A549 (cell line): ENCODE measurements at regions not wholly inside any gene's neighbourhood (a gene's known extent, or its start where the extent isn't known, plus 50 kb on each side); places are given as distances from the start of the nearest gene placed in this dataset.
A peak's percentile ranks its signal among the peaks of the same experiment; 100 is the strongest.

Source experiments
- ATAC-seq, 2 experiments: fragments of 200-7000 bp in 1 of 2; fragments of >200 bp in 1 of 2; cut with Nextera tagmentation in 1 of 2; cut with Tn5 transposase in 1 of 2; 3 replicates each; pipeline versions ENCODE4 v1.8.0 to v1.9.1; 2018 to 2020; ENCODE audit warnings: mild to moderate bottlenecking in 1 of 2, moderate library complexity in 1 of 2
- CTCF ChIA-PET: fragments of 300-600 bp; sonication (Branson Sonifier 250); formaldehyde crosslinking; extraction: SDS; loops from one replicate; lab custom pipeline; 2021; ENCODE audit warnings: antibody characterized with exemption, inconsistent platforms; lab: Yijun Ruan, JAX
- POLR2A ChIA-PET: fragments of 350-600 bp; formaldehyde crosslinking; extraction: SDS; loops from one replicate; lab custom pipeline; 2021; ENCODE audit warnings: antibody characterized with exemption, inconsistent platforms; lab: Yijun Ruan, JAX
- DNase-seq, 2 experiments: peaks; one replicate each; pipeline versions ENCODE4 v3.0.0 to v3.0.0-alpha.2; 2011 to 2016; ENCODE audit warnings: low read depth in 1 of 2, low spot score in 1 of 2
- FAIRE-seq: peaks from 2 replicates; lab custom pipeline; 2011; peaks lifted over from hg19 to GRCh38; lab: Jason Lieb, UNC
- H3K27ac ChIP-seq, 2 experiments: fragments of >200 bp; sonication (Bioruptor Twin); formaldehyde crosslinking; 3 replicates each; pipeline ENCODE4 v1.5.1; 2016 to 2017
- H3K4me1 ChIP-seq: fragments of >200 bp; sonication (Bioruptor Twin); formaldehyde crosslinking; 3 replicates; pipeline ENCODE4 v1.6.1; 2016
- H3K4me2 ChIP-seq: fragments of >200 bp; sonication (Bioruptor Twin); formaldehyde crosslinking; 3 replicates; pipeline ENCODE4 v1.6.1; 2016
- H3K4me3 ChIP-seq: fragments of >200 bp; sonication (Bioruptor Twin); formaldehyde crosslinking; 3 replicates; pipeline ENCODE4 v1.5.1; 2016
- H3K9me3 ChIP-seq: fragments of >200 bp; sonication (Bioruptor Twin); formaldehyde crosslinking; 3 replicates; pipeline ENCODE4 v1.6.1; 2016
- BHLHE40 ChIP-seq: IDR thresholded peaks from 2 replicates; pipeline ENCODE4 v1.6.1; 2012; ENCODE audit warnings: low read depth, low read length, inconsistent platforms
- CBX2 ChIP-seq: fragments of 200-600 bp; sonication (generic); IDR thresholded peaks from 2 replicates; pipeline ENCODE4 v1.6.1; 2016; ENCODE audit warnings: low read depth, mild to moderate bottlenecking, borderline replicate concordance
- CEBPB ChIP-seq, 2 experiments: fragments of >200 bp in 1 of 2; sonication (Bioruptor Twin) in 1 of 2; formaldehyde crosslinking in 1 of 2; IDR thresholded peaks; 2 replicates each; pipeline ENCODE4 v1.6.1; 2012 to 2016
- CHD2 ChIP-seq: fragments of 150-350 bp; IDR thresholded peaks from 2 replicates; pipeline ENCODE4 v1.6.1; 2014; ENCODE audit warnings: low read length; ENCODE audit not compliant: partially characterized antibody
- ELK1 ChIP-seq: fragments of 150-350 bp; IDR thresholded peaks from 2 replicates; pipeline ENCODE4 v1.6.1; 2014; ENCODE audit warnings: low read depth, mild to moderate bottlenecking, low read length
- EP300 ChIP-seq, 2 experiments: fragments of >200 bp; sonication (Bioruptor Twin); formaldehyde crosslinking; IDR thresholded peaks; 2 replicates in 1 of 2; 3 replicates in 1 of 2; pipeline ENCODE4 v1.6.1; 2016 to 2017
- ESRRA ChIP-seq: fragments of 150-350 bp; IDR thresholded peaks from 2 replicates; pipeline ENCODE4 v1.6.1; 2014; ENCODE audit warnings: mild to moderate bottlenecking, low read length, borderline replicate concordance
- FOSL2 ChIP-seq, 2 experiments: fragments of 450-650 bp in 1 of 2; fragments of >200 bp in 1 of 2; sonication (Bioruptor Twin) in 1 of 2; formaldehyde crosslinking; IDR thresholded peaks; 2 replicates each; pipeline versions ENCODE4 v1.5.0 to v1.6.1; 2016 to 2020; ENCODE audit warnings: mild to moderate bottlenecking in 1 of 2, moderate library complexity in 1 of 2
- HDAC2 ChIP-seq: fragments of 200-600 bp; sonication (generic); IDR thresholded peaks from 2 replicates; pipeline ENCODE4 v1.6.1; 2016
- HOXB5 ChIP-seq: fragments of 250-450 bp; sonication (Bioruptor Pico); IDR thresholded peaks from 2 replicates; pipeline ENCODE4 v1.5.0; 2020; ENCODE audit warnings: mild to moderate bottlenecking, moderate library complexity
- KDM1A ChIP-seq: fragments of 200-600 bp; sonication (generic); IDR thresholded peaks from 2 replicates; pipeline ENCODE4 v1.6.1; 2016; ENCODE audit warnings: low read depth, mild to moderate bottlenecking
- MAX ChIP-seq: IDR thresholded peaks from 2 replicates; pipeline ENCODE4 v1.6.1; 2012
- MYC ChIP-seq: IDR thresholded peaks from 2 replicates; pipeline ENCODE4 v1.6.1; 2012; ENCODE audit warnings: mild to moderate bottlenecking, inconsistent platforms, low read length, improper control_type of control experiment, borderline replicate concordance
- NPAS2 ChIP-seq: fragments of 250-450 bp; sonication (Bioruptor Pico); IDR thresholded peaks from 2 replicates; pipeline ENCODE4 v1.8.0; 2022; ENCODE audit warnings: mild to moderate bottlenecking, moderate library complexity, borderline replicate concordance
- POLR2A ChIP-seq: IDR thresholded peaks from 2 replicates; pipeline ENCODE4 v1.6.1; 2012; ENCODE audit warnings: mild to moderate bottlenecking, low read length
- RAD21 ChIP-seq, 2 experiments: fragments of >200 bp in 1 of 2; sonication (Bioruptor Twin) in 1 of 2; formaldehyde crosslinking in 1 of 2; IDR thresholded peaks in 1 of 2; conservative IDR thresholded peaks in 1 of 2; 2 replicates in 1 of 2; 3 replicates in 1 of 2; pipeline ENCODE4 v1.6.1; 2012 to 2018; ENCODE audit warnings: inconsistent platforms in 1 of 2
- RCOR1 ChIP-seq: fragments of 150-350 bp; IDR thresholded peaks from 2 replicates; pipeline ENCODE4 v1.6.1; 2014; ENCODE audit warnings: antibody characterized with exemption, low read length, low read depth
- RFX5 ChIP-seq: fragments of 450-650 bp; IDR thresholded peaks from 2 replicates; pipeline ENCODE4 v1.7.1; 2014; ENCODE audit warnings: antibody characterized with exemption, mild to moderate bottlenecking, moderate library complexity
- RNF2 ChIP-seq: fragments of 200-600 bp; sonication (generic); IDR thresholded peaks from 2 replicates; pipeline ENCODE4 v1.6.1; 2016; ENCODE audit warnings: low read depth, mild to moderate bottlenecking, antibody characterized with exemption, moderate library complexity, borderline replicate concordance
- TP53 ChIP-seq: fragments of 250-450 bp; sonication (Bioruptor Pico); IDR thresholded peaks from 2 replicates; pipeline ENCODE4 v1.5.0; 2021; ENCODE audit warnings: mild to moderate bottlenecking, moderate library complexity
- WGBS: methylation state at CpG from one replicate; pipeline ENCODE4 v1.1.6; 2017; ENCODE audit errors: missing lambda C conversion rate; 5-methylcytosine and 5-hydroxymethylcytosine counted together

GRCh38 chr11:62035293-62035692 lies 67.9 kb upstream of the FTH1 start:
- DNase-seq (no peak), FAIRE-seq (no peak), ATAC-seq (no peak)
- ChIA-PET CTCF (interaction anchor here (1.7 kb wide), 1 partner anchor 136 kb away, joined by 6 read pairs; no protein-coding TSS in a partner anchor), POLR2A (interaction anchor here (1.4 kb wide), 1 partner anchor 63 kb away, joined by 6 read pairs; no protein-coding TSS in a partner anchor)
- Histone ChIP-seq H3K4me2 (no peak overlapping the region), H3K4me1 (no peaks in the 10 kb centered on the region), H3K9me3 (peaks cover 44% of the 10 kb centered on the region), H3K4me3 (no peak overlapping the region), H3K27ac (no peak overlapping the region)
- TF ChIP-seq HDAC2 (no peak), NPAS2 (CRISPR knock-in tag) (no peak)
- TF ChIP-seq, all 56 proteins: peak for 0

GRCh38 chr11:62034036-62034338 lies 66.6 kb upstream of the FTH1 start:
- no peak for DNase-seq
- WGBS: 68% methylated on average over 1 of the region's 1 CpG
- H3K4me2 ChIP-seq: no peak overlapping the region
- H3K4me3 ChIP-seq: no peak overlapping the region
- H3K4me1 ChIP-seq: no peaks in the 10 kb centered on the region
- peaks cover 44% of the 10 kb centered on the region for H3K9me3 ChIP-seq
- no peak for FAIRE-seq
- peak overlapping the region in 1 of 2 experiments; percentile 11; a peak in 1 of 6 replicates for H3K27ac ChIP-seq
- CTCF ChIA-PET: interaction anchor here (0.8 to 1.7 kb wide), 4 partner anchors 9 to 135 kb away, joined by 3 to 6 read pairs (median 3); no protein-coding TSS in a partner anchor
- no peak for ATAC-seq
- no peak for TF ChIP-seq POLR2A
- TF ChIP-seq TP53 (CRISPR knock-in tag): no peak
- no peak for TF ChIP-seq ELK1
- POLR2A ChIA-PET: interaction anchor here (1.4 kb wide), 1 partner anchor 62 kb away, joined by 6 read pairs; no protein-coding TSS in a partner anchor

- no peak for FAIRE-seq
- peaks cover 41% of the 10 kb centered on the region for H3K9me3 ChIP-seq
- peak overlapping the region in 1 of 2 experiments; percentile 11; a peak in 1 of 6 replicates for H3K27ac ChIP-seq
- no peak overlapping the region for H3K4me2 ChIP-seq
- H3K4me1 ChIP-seq: no peaks in the 10 kb centered on the region
- H3K4me3 ChIP-seq: no peak overlapping the region
- TF ChIP-seq RFX5 (no peak), RAD21 (conservative IDR thresholded peaks at IDR 0.05 in 1 of 2, IDR thresholded peaks at IDR 0.05 in 1 of 2) (no peak), KDM1A (no peak), RCOR1 (no peak), FOSL2 (IDR thresholded peaks at IDR 0.05) (no peak), FOSL2 (CRISPR knock-in tag; IDR thresholded peaks at IDR 0.05) (no peak)
- TF ChIP-seq, all 56 proteins: peak for 0
- CTCF ChIA-PET: interaction anchor here (0.8 to 1.2 kb wide), 3 partner anchors 9 to 49 kb away, joined by 3 read pairs; no protein-coding TSS in a partner anchor
- POLR2A ChIA-PET: interaction anchor here (1.4 kb wide), 1 partner anchor 61 kb away, joined by 6 read pairs; no protein-coding TSS in a partner anchor
- WGBS: 79% methylated on average over 12 of the region's 12 CpGs
- DNase-seq (no peak), ATAC-seq (peak in 1 of 2 experiments; percentile 13; a peak in 1 of 6 replicates)
Observed at GRCh38 chr11:62033191-62034035, 66.0 kb upstream of the FTH1 start.

- 0 out of 6 replicates have a peak overlapping the region, but pooled peaks of 1 of the 2 experiments have one; percentile 35 for H3K27ac ChIP-seq
- no peak overlapping the region for H3K4me2 ChIP-seq
- DNase-seq (no peak), FAIRE-seq (no peak)
- CTCF ChIA-PET: interaction anchor here (1.2 to 1.4 kb wide), 2 partner anchors 24 to 58 kb away, joined by 4 to 5 read pairs; no protein-coding TSS in a partner anchor
- peaks cover 14% of the 10 kb centered on the region for H3K4me1 ChIP-seq
- TF ChIP-seq HOXB5 (CRISPR knock-in tag): no peak
- TF ChIP-seq EP300 (IDR thresholded peaks at IDR 0.05): no peak
- no peak for TF ChIP-seq CBX2
- no peak for TF ChIP-seq MAX
- TF ChIP-seq CHD2: no peak
- no peak for TF ChIP-seq BHLHE40
- no peak for TF ChIP-seq TP53 (CRISPR knock-in tag)
- TF ChIP-seq MYC: no peak
- no peak for TF ChIP-seq RNF2
- TF ChIP-seq CEBPB (IDR thresholded peaks at IDR 0.05): no peak
- no peak for TF ChIP-seq ESRRA
- TF ChIP-seq, all 56 proteins: peak for 0
- WGBS: 91% methylated on average over 8 of the region's 8 CpGs
- POLR2A ChIA-PET: interaction anchor here (0.8 kb wide), 1 partner anchor 63 kb away, joined by 3 read pairs; no protein-coding TSS in a partner anchor
- Histone ChIP-seq H3K9me3 (peaks cover 25% of the 10 kb centered on the region), H3K4me3 (no peak overlapping the region)
- no peak for ATAC-seq
Observed at GRCh38 chr11:62030071-62030684, 62.7 kb upstream of the FTH1 start.
